ENCODE measurements at regions not wholly inside any gene's neighbourhood (a gene's known extent, or its start where the extent isn't known, plus 50 kb on each side); places are given as distances from the start of the nearest gene placed in this dataset.

DNA sequence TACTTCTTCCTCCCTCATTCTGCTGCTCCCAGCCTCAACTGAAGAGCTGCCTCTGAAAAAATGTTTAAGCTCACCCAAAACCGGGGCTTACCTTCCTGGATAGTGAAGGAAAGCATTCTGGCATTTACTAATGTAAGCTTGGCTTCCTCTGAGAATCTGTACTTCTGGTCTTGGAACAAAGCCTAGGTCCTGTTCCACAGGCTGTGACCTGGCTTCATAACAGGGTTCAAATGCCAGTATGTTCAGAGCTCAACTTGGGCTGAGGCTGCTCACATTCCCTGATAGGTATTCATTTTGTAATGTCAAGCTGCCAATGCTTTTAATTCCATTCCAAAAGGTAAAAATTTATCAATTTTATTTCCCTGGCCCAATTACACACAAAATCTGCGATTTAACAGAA, 411.7 kb upstream of the KCNN2 start:
- TF ChIP-seq, protein P1, sequence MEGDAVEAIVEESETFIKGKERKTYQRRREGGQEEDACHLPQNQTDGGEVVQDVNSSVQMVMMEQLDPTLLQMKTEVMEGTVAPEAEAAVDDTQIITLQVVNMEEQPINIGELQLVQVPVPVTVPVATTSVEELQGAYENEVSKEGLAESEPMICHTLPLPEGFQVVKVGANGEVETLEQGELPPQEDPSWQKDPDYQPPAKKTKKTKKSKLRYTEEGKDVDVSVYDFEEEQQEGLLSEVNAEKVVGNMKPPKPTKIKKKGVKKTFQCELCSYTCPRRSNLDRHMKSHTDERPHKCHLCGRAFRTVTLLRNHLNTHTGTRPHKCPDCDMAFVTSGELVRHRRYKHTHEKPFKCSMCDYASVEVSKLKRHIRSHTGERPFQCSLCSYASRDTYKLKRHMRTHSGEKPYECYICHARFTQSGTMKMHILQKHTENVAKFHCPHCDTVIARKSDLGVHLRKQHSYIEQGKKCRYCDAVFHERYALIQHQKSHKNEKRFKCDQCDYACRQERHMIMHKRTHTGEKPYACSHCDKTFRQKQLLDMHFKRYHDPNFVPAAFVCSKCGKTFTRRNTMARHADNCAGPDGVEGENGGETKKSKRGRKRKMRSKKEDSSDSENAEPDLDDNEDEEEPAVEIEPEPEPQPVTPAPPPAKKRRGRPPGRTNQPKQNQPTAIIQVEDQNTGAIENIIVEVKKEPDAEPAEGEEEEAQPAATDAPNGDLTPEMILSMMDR (IDR thresholded peaks at IDR 0.05 in 8 of 11, conservative IDR thresholded peaks at IDR 0.05 in 3 of 11), result no peak
- TF ChIP-seq POLR2A (IDR thresholded peaks at IDR 0.05) (no peak), POLR2AphosphoS5 (IDR thresholded peaks at IDR 0.05) (no peak)
